ENCODE measurements at regions not wholly inside any gene's neighbourhood (a gene's known extent, or its start where the extent isn't known, plus 50 kb on each side); places are given as distances from the start of the nearest gene placed in this dataset.

DNA sequence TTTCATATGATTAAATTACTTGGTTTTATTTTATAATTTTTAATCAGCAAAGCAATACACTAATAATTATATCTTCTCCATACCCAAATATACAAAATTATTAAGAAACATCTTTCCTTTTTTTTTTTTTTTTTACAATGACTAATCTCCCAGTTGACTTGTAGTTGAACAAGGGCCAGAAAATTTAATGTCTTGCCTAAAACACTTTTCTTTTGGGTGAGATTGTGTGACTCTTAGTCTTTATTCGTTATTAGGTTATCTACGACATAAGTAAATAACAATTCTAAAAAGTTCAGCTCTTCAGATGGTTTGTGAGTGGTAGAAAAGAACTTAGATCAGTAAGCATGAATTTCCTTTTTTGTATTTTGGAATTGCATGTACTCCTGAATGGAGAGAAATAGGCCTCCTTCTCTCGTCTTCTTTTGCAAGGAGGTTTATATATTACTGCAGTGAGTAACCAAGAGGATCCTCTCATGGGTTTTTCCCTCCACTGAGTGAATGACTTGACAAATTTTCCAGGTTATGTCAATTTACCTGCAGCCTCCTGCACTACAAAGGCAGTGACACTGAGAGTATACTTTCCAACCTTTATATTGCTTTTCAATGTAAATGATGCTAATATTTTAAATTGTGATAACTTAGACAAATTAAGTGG, 364.5 kb upstream of the CITED2 start:
- no TSS peak for BruUV-seq (replicated peaks)
- CTCF ChIA-PET, result no interaction called here
- POLR2A ChIA-PET (ENCODE audit: low non-redundant PET), result no interaction called here
- Histone ChIP-seq H3K27ac (ENCODE audit: low read depth, low read length, poor library complexity, severe bottlenecking) (no peak overlapping the region), H3K36me3 (ENCODE audit: insufficient read depth, low read length, poor library complexity, severe bottlenecking) (no peaks in the 10 kb centered on the region), H3K27me3 (replicated peaks; ENCODE audit: insufficient read depth, low read depth, low read length, poor library complexity) (no peaks in the 10 kb centered on the region), H3K4me1 (ENCODE audit: insufficient read depth, low read length, poor library complexity, severe bottlenecking) (peaks cover 6% of the 10 kb centered on the region), H3K9me3 (ENCODE audit: low read depth, low read length, poor library complexity, severe bottlenecking) (no peaks in the 10 kb centered on the region), H3K4me3 (ENCODE audit: low read depth, low read length, poor library complexity, severe bottlenecking) (no peak overlapping the region)
- no peak for DNase-seq (ENCODE audit: low spot score)
- intact Hi-C loops (cut with micrococcal nuclease; ENCODE audit: unreplicated experiment), result loop anchor here (10.0 kb wide), 1 partner anchor 306 kb away; no protein-coding TSS in a partner anchor
- TF ChIP-seq, protein P1, sequence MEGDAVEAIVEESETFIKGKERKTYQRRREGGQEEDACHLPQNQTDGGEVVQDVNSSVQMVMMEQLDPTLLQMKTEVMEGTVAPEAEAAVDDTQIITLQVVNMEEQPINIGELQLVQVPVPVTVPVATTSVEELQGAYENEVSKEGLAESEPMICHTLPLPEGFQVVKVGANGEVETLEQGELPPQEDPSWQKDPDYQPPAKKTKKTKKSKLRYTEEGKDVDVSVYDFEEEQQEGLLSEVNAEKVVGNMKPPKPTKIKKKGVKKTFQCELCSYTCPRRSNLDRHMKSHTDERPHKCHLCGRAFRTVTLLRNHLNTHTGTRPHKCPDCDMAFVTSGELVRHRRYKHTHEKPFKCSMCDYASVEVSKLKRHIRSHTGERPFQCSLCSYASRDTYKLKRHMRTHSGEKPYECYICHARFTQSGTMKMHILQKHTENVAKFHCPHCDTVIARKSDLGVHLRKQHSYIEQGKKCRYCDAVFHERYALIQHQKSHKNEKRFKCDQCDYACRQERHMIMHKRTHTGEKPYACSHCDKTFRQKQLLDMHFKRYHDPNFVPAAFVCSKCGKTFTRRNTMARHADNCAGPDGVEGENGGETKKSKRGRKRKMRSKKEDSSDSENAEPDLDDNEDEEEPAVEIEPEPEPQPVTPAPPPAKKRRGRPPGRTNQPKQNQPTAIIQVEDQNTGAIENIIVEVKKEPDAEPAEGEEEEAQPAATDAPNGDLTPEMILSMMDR (conservative IDR thresholded peaks at IDR 0.05; ENCODE audit: low read depth, low read length), result no peak
- no peak for TF ChIP-seq EZH2 (IDR thresholded peaks at IDR 0.05; ENCODE audit: borderline replicate concordance, low read depth, low read length, poor library complexity, severe bottlenecking)

DNA sequence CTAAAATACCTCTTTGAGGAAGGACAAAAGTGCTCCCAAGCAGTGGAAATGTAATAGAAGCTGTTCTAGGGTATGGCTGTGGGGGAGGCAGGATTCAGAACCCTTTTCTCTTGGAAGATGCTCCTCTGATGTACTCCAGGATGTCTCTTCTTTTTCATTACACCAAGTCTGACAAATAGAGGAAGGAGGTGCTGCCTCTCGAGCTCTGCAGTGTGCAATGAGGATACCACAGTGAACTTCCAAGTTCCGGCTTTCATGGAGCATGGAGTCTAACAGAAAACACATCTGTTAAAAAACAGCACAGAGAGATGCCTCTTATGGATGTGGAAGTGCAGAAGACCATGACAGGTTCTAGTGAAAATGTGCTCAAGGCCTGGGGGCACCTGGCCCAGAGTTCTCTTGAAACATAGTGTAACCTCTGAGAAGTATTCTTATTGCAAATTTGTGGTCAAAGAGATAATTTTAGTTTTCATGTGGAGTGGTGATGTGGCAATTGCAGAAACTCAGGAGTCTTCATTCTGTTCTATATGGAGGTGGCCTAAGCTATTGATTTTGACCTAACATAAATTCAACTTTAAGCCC, 362.0 kb upstream of the CITED2 start:
- H3K4me1 ChIP-seq (ENCODE audit: insufficient read depth, low read length, poor library complexity, severe bottlenecking), result no peaks in the 10 kb centered on the region
- no peaks in the 10 kb centered on the region for H3K36me3 ChIP-seq (ENCODE audit: insufficient read depth, low read length, poor library complexity, severe bottlenecking)
- intact Hi-C loops (cut with micrococcal nuclease; ENCODE audit: unreplicated experiment), result loop anchor here (10.0 kb wide), 1 partner anchor 308 kb away; no protein-coding TSS in a partner anchor
- H3K27ac ChIP-seq (ENCODE audit: low read depth, low read length, poor library complexity, severe bottlenecking), result no peak overlapping the region
- POLR2A ChIA-PET (ENCODE audit: low non-redundant PET), result no interaction called here
- DNase-seq (ENCODE audit: low spot score), result no peak
- no peaks in the 10 kb centered on the region for H3K9me3 ChIP-seq (ENCODE audit: low read depth, low read length, poor library complexity, severe bottlenecking)
- CTCF ChIA-PET, result no interaction called here
- TF ChIP-seq, protein P1 (conservative IDR thresholded peaks at IDR 0.05; ENCODE audit: low read depth, low read length), result no peak
- TF ChIP-seq EZH2 (IDR thresholded peaks at IDR 0.05; ENCODE audit: borderline replicate concordance, low read depth, low read length, poor library complexity, severe bottlenecking), result no peak
- no peaks in the 10 kb centered on the region for H3K27me3 ChIP-seq (replicated peaks; ENCODE audit: insufficient read depth, low read depth, low read length, poor library complexity)
- no peak overlapping the region for H3K4me3 ChIP-seq (ENCODE audit: low read depth, low read length, poor library complexity, severe bottlenecking)
- BruUV-seq (replicated peaks), result no TSS peak

DNA sequence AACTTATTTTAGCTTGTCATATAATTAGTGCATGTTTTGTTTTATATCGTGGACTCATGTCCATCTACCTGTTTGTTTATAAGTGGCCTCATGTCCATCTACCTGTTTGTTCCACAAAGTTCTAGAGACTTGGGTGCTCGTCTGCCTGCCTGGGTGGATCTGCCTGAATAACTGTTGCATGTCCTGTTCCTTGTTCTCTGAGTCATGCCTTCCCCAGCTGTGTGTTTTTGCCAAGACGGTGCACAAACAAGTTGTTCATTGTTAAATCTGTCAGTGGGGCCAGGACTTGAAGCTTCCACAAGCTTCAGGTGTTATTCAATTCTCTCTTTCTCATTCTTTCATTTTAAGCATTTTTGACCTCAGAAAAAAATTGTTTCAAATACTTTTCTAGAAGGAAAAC, 358.0 kb upstream of the CITED2 start:
- H3K27ac ChIP-seq (ENCODE audit: low read depth, low read length, poor library complexity, severe bottlenecking), result no peak overlapping the region
- BruUV-seq (replicated peaks), result no TSS peak
- H3K36me3 ChIP-seq (ENCODE audit: insufficient read depth, low read length, poor library complexity, severe bottlenecking), result no peaks in the 10 kb centered on the region
- ChIA-PET POLR2A (ENCODE audit: low non-redundant PET) (no interaction called here), CTCF (no interaction called here)
- intact Hi-C loops (cut with micrococcal nuclease; ENCODE audit: unreplicated experiment), result loop anchor here (10.0 kb wide), 1 partner anchor 312 kb away; no protein-coding TSS in a partner anchor
- no peak overlapping the region for H3K4me3 ChIP-seq (ENCODE audit: low read depth, low read length, poor library complexity, severe bottlenecking)
- no peaks in the 10 kb centered on the region for H3K9me3 ChIP-seq (ENCODE audit: low read depth, low read length, poor library complexity, severe bottlenecking)
- H3K27me3 ChIP-seq (replicated peaks; ENCODE audit: insufficient read depth, low read depth, low read length, poor library complexity), result no peaks in the 10 kb centered on the region
- TF ChIP-seq, protein P1 (conservative IDR thresholded peaks at IDR 0.05; ENCODE audit: low read depth, low read length), result no peak
- TF ChIP-seq EZH2 (IDR thresholded peaks at IDR 0.05; ENCODE audit: borderline replicate concordance, low read depth, low read length, poor library complexity, severe bottlenecking), result no peak
- no peaks in the 10 kb centered on the region for H3K4me1 ChIP-seq (ENCODE audit: insufficient read depth, low read length, poor library complexity, severe bottlenecking)
- no peak for DNase-seq (ENCODE audit: low spot score)

Measured in A673 (cell line).